PC-3 (cell line): ENCODE measurements at regions not wholly inside any gene's neighbourhood (a gene's known extent, or its start where the extent isn't known, plus 50 kb on each side); places are given as distances from the start of the nearest gene placed in this dataset.

ENCODE experiments used
- CTCF ChIP-seq: fragments of 300-600 bp; sonication (generic); conservative IDR thresholded peaks from 2 replicates; pipeline ENCODE4 v1.5.1; 2017; ENCODE audit warnings: antibody characterized with exemption, low read depth, mild to moderate bottlenecking, low read length
- EZH2 ChIP-seq: fragments of 300-600 bp; sonication (generic); IDR thresholded peaks from one replicate; pipeline ENCODE4 v1.6.1; 2017; ENCODE audit warnings: antibody characterized with exemption, mild to moderate bottlenecking, low read length; ENCODE audit not compliant: unreplicated experiment
- EZH2phosphoT487 ChIP-seq: fragments of 300-600 bp; sonication (generic); IDR thresholded peaks from 2 replicates; pipeline ENCODE4 v1.6.1; 2018; ENCODE audit warnings: mild to moderate bottlenecking, antibody characterized with exemption, low read length, borderline replicate concordance

- TF ChIP-seq CTCF (no peak), EZH2 (no peak), EZH2phosphoT487 (no peak)
These were observed 293.4 kb upstream of the CHST9 start for GRCh38 chr18:27478459-27478858.
